ENCODE measurements at regions not wholly inside any gene's neighbourhood (a gene's known extent, or its start where the extent isn't known, plus 50 kb on each side); places are given as distances from the start of the nearest gene placed in this dataset.

GRCh38 chr1:172955161-172955815, 95.5 kb downstream of the TNFSF18 start:
- H3F3A ChIP-seq (ENCODE audit: insufficient read depth, low read length), result no peaks in the 10 kb centered on the region
- H3K36me3 ChIP-seq (ENCODE audit: insufficient read depth, low read length), result no peaks in the 10 kb centered on the region
- H3K4me2 ChIP-seq (ENCODE audit: low read length), result no peak overlapping the region
- no peak overlapping the region for H3K27ac ChIP-seq (ENCODE audit: low read depth, low read length, poor library complexity, severe bottlenecking)
- H3K9ac ChIP-seq (ENCODE audit: low read length), result no peak overlapping the region
- no peaks in the 10 kb centered on the region for H3K4me1 ChIP-seq (ENCODE audit: insufficient read depth, low read length, severe bottlenecking)
- TF ChIP-seq EZH2 (IDR thresholded peaks at IDR 0.05; ENCODE audit: borderline replicate concordance, low read length), result no peak
- TF ChIP-seq CTCF (IDR thresholded peaks at IDR 0.05; ENCODE audit: low read length), result no peak
- H3K4me3 ChIP-seq (ENCODE audit: low read depth, low read length, poor library complexity, severe bottlenecking), result no peak overlapping the region
- H3K9me2 ChIP-seq (ENCODE audit: low read depth, low read length), result no peaks in the 10 kb centered on the region
- H3K79me2 ChIP-seq (ENCODE audit: insufficient read depth, low read length), result no peaks in the 10 kb centered on the region
- no peaks in the 10 kb centered on the region for H4K20me1 ChIP-seq (ENCODE audit: insufficient read depth, low read length)
- no peaks in the 10 kb centered on the region for H3K9me3 ChIP-seq (ENCODE audit: low read length)
- 0 out of 2 replicates have a peak, but pooled peaks cover 4% of the 10 kb centered on the region for H3K27me3 ChIP-seq (ENCODE audit: insufficient read depth, low read length)
- H2AFZ ChIP-seq (ENCODE audit: low read length), result no peak overlapping the region

- Histone ChIP-seq H3K27me3 (ENCODE audit: insufficient read depth, low read length) (no peaks in the 10 kb centered on the region), H3K4me1 (ENCODE audit: insufficient read depth, low read length, severe bottlenecking) (no peaks in the 10 kb centered on the region), H3K9me3 (ENCODE audit: low read length) (no peaks in the 10 kb centered on the region), H3K4me3 (ENCODE audit: low read depth, low read length, poor library complexity, severe bottlenecking) (no peak overlapping the region), H3K4me2 (ENCODE audit: low read length) (no peak overlapping the region), H2AFZ (ENCODE audit: low read length) (no peak overlapping the region), H3K9me2 (ENCODE audit: low read depth, low read length) (no peaks in the 10 kb centered on the region), H4K20me1 (ENCODE audit: insufficient read depth, low read length) (no peaks in the 10 kb centered on the region), H3K36me3 (ENCODE audit: insufficient read depth, low read length) (no peaks in the 10 kb centered on the region), H3K27ac (ENCODE audit: low read depth, low read length, poor library complexity, severe bottlenecking) (no peak overlapping the region), H3K9ac (ENCODE audit: low read length) (no peak overlapping the region), H3F3A (ENCODE audit: insufficient read depth, low read length) (no peaks in the 10 kb centered on the region), H3K79me2 (ENCODE audit: insufficient read depth, low read length) (no peaks in the 10 kb centered on the region)
- no peak for TF ChIP-seq CTCF (IDR thresholded peaks at IDR 0.05; ENCODE audit: low read length)
These were observed 93.9 kb downstream of the TNFSF18 start for GRCh38 chr1:172956871-172957270.

GRCh38 chr1:172957491-172957890, 93.2 kb downstream of the TNFSF18 start:
- no peaks in the 10 kb centered on the region for H3K36me3 ChIP-seq (ENCODE audit: insufficient read depth, low read length)
- no peak overlapping the region for H2AFZ ChIP-seq (ENCODE audit: low read length)
- H3F3A ChIP-seq (ENCODE audit: insufficient read depth, low read length), result no peaks in the 10 kb centered on the region
- no peaks in the 10 kb centered on the region for H3K9me2 ChIP-seq (ENCODE audit: low read depth, low read length)
- TF ChIP-seq CTCF (IDR thresholded peaks at IDR 0.05; ENCODE audit: low read length) (no peak), EZH2 (IDR thresholded peaks at IDR 0.05; ENCODE audit: borderline replicate concordance, low read length) (no peak)
- no peaks in the 10 kb centered on the region for H3K4me1 ChIP-seq (ENCODE audit: insufficient read depth, low read length, severe bottlenecking)
- no peaks in the 10 kb centered on the region for H3K9me3 ChIP-seq (ENCODE audit: low read length)
- no peak overlapping the region for H3K9ac ChIP-seq (ENCODE audit: low read length)
- H3K79me2 ChIP-seq (ENCODE audit: insufficient read depth, low read length), result no peaks in the 10 kb centered on the region
- H3K27me3 ChIP-seq (ENCODE audit: insufficient read depth, low read length), result no peaks in the 10 kb centered on the region
- no peaks in the 10 kb centered on the region for H4K20me1 ChIP-seq (ENCODE audit: insufficient read depth, low read length)
- no peak overlapping the region for H3K4me2 ChIP-seq (ENCODE audit: low read length)
- H3K4me3 ChIP-seq (ENCODE audit: low read depth, low read length, poor library complexity, severe bottlenecking), result no peak overlapping the region
- no peak overlapping the region for H3K27ac ChIP-seq (ENCODE audit: low read depth, low read length, poor library complexity, severe bottlenecking)
